Right lobe of liver (tissue), 6 donors: ENCODE measurements at regions not wholly inside any gene's neighbourhood (a gene's known extent, or its start where the extent isn't known, plus 50 kb on each side); places are given as distances from the start of the nearest gene placed in this dataset.

Experiments
- ATAC-seq, 4 donors: fragments of 200-7000 bp; cut with Tn5 transposase; one replicate each; pipeline ENCODE4 v1.9.1; 2020; ENCODE audit warnings: mild to moderate bottlenecking in 4 of 4, moderate library complexity in 4 of 4
- DNase-seq, 3 donors: peaks; one replicate each; pipeline ENCODE4 v3.0.0-alpha.2; 2020
- H3K27ac ChIP-seq, 3 donors: fragments of 200-600 bp; one replicate each; pipeline ENCODE4 v1.8.0; 2022
- H3K27me3 ChIP-seq, 2 donors: fragments of 200-600 bp; one replicate each; pipeline ENCODE4 v1.8.0; 2022
- H3K36me3 ChIP-seq, 4 donors: fragments of 200-600 bp; sonication (generic) in 1 of 4; one replicate each; pipeline versions ENCODE4 v1.5.1 to v1.8.0; 2017 to 2022; ENCODE audit warnings: control low read depth in 1 of 4
- H3K4me1 ChIP-seq, 4 donors: fragments of 200-600 bp; sonication (generic) in 1 of 4; one replicate each; pipeline versions ENCODE4 v1.5.1 to v1.8.0; 2017 to 2022; ENCODE audit warnings: control low read depth in 1 of 4
- H3K4me3 ChIP-seq, 3 donors: fragments of 200-600 bp; one replicate each; pipeline ENCODE4 v1.8.0; 2022
- H3K9me3 ChIP-seq, 4 donors: fragments of 200-600 bp; sonication (generic) in 1 of 4; one replicate each; pipeline versions ENCODE4 v1.5.1 to v1.8.0; 2017 to 2022; ENCODE audit warnings: control low read depth in 1 of 4
- CTCF ChIP-seq, 4 donors: fragments of 200-600 bp in 3 of 4; fragments of 450-650 bp in 1 of 4; IDR thresholded peaks; one replicate each; pipeline versions ENCODE4 v1.5.1 to v1.8.0; 2016 to 2022; ENCODE audit warnings: antibody characterized with exemption in 4 of 4, mild to moderate bottlenecking in 2 of 4
- POLR2A ChIP-seq: fragments of 450-650 bp; IDR thresholded peaks from one replicate; pipeline ENCODE4 v1.6.1; 2017; ENCODE audit warnings: antibody characterized with exemption, mild to moderate bottlenecking
- WGBS: methylation state at CpG from one replicate; pipeline ENCODE4 v1.1.6; 2018; ENCODE audit warnings: low coverage, low lambda C conversion rate; ENCODE audit not compliant: insufficient coverage; ENCODE audit errors: missing lambda C conversion rate; 5-methylcytosine and 5-hydroxymethylcytosine counted together
- intact Hi-C, 2 donors: fragments of 100-400 bp; cut with DNase I; formaldehyde crosslinking; loops; one replicate each; pipeline versions ENCODE4 v1.11.2 to v1.14.1; 2022
- donor health status: DM: no; HTN: yes; CAD: no.
- donor health status: DM: no; HTN: no; CAD: no.
- donor health status: DM: no; HTN: no; CAD: no.
- donor health status: DM: no; HTN: yes; CAD: no.
- donor health status: DM: no; HTN: yes; CAD: no.

GRCh38 chr2:220148471-220149248 is 521.2 kb downstream of the SLC4A3 start:
- H3K9me3 ChIP-seq: no peaks in the 10 kb centered on the region
- H3K27me3 ChIP-seq: no peaks in the 10 kb centered on the region
- WGBS: 68% methylated on average over 9 of the region's 9 CpGs
- DNase-seq (no peak), ATAC-seq (no peak)
- no peaks in the 10 kb centered on the region for H3K4me1 ChIP-seq
- H3K4me3 ChIP-seq: no peak overlapping the region
- intact Hi-C loops: no loop called here
- no peak for TF ChIP-seq POLR2A
- TF ChIP-seq CTCF (IDR thresholded peaks at IDR 0.05): no peak
- no peak overlapping the region for H3K27ac ChIP-seq
- no peaks in the 10 kb centered on the region for H3K36me3 ChIP-seq

GRCh38 chr2:220151341-220151740 is 523.9 kb downstream of the SLC4A3 start:
- DNase-seq (no peak), ATAC-seq (no peak)
- intact Hi-C loops: no loop called here
- WGBS: 56% methylated on average over 2 of the region's 2 CpGs
- H3K4me1 ChIP-seq: no peaks in the 10 kb centered on the region
- no peak overlapping the region for H3K4me3 ChIP-seq
- H3K27ac ChIP-seq: no peak overlapping the region
- no peak for TF ChIP-seq CTCF (IDR thresholded peaks at IDR 0.05)
- TF ChIP-seq POLR2A: no peak
- H3K27me3 ChIP-seq: no peaks in the 10 kb centered on the region
- H3K36me3 ChIP-seq: no peaks in the 10 kb centered on the region
- no peaks in the 10 kb centered on the region for H3K9me3 ChIP-seq

- intact Hi-C loops: no loop called here
- WGBS: 27% methylated on average over 4 of the region's 4 CpGs
- no peaks in the 10 kb centered on the region for H3K4me1 ChIP-seq
- TF ChIP-seq POLR2A: no peak
- no peak for TF ChIP-seq CTCF (IDR thresholded peaks at IDR 0.05)
- DNase-seq (no peak), ATAC-seq (no peak)
- no peak overlapping the region for H3K4me3 ChIP-seq
- H3K27me3 ChIP-seq: no peaks in the 10 kb centered on the region
- H3K9me3 ChIP-seq: no peaks in the 10 kb centered on the region
- H3K36me3 ChIP-seq: no peaks in the 10 kb centered on the region
- no peak overlapping the region for H3K27ac ChIP-seq
These were observed 525.0 kb downstream of the SLC4A3 start for GRCh38 chr2:220152281-220152935.

GRCh38 chr2:220153118-220153517 is 525.7 kb downstream of the SLC4A3 start:
- H3K4me1 ChIP-seq: no peaks in the 10 kb centered on the region
- intact Hi-C loops: no loop called here
- no peaks in the 10 kb centered on the region for H3K9me3 ChIP-seq
- no peaks in the 10 kb centered on the region for H3K36me3 ChIP-seq
- no peak for TF ChIP-seq CTCF (IDR thresholded peaks at IDR 0.05)
- no peak for TF ChIP-seq POLR2A
- no peak overlapping the region for H3K27ac ChIP-seq
- no peaks in the 10 kb centered on the region for H3K27me3 ChIP-seq
- ATAC-seq (no peak), DNase-seq (no peak)
- 47% methylated on average over 2 of the region's 4 CpGs for WGBS
- no peak overlapping the region for H3K4me3 ChIP-seq
